H9 (cell line): ENCODE measurements at regions not wholly inside any gene's neighbourhood (a gene's known extent, or its start where the extent isn't known, plus 50 kb on each side); places are given as distances from the start of the nearest gene placed in this dataset.

Experiments used
- DNase-seq: peaks from one replicate; pipeline ENCODE4 v3.0.0-alpha.2; 2017
- H2AFZ ChIP-seq: one replicate; pipeline ENCODE4 v1.6.1; 2013; ENCODE audit warnings: mild to moderate bottlenecking, low read length, control low read depth, moderate library complexity
- H2AK5ac ChIP-seq: 2 replicates; pipeline ENCODE4 v1.6.1; 2013; ENCODE audit warnings: low read length, control low read depth, mixed read lengths; ENCODE audit not compliant: insufficient read length
- H2BK120ac ChIP-seq: one replicate; pipeline ENCODE4 v1.6.1; 2013; ENCODE audit warnings: low read depth, mild to moderate bottlenecking, low read length, control low read depth, inconsistent platforms; ENCODE audit not compliant: poor library complexity, severe bottlenecking
- H2BK12ac ChIP-seq: 2 replicates; pipeline ENCODE4 v1.6.1; 2013; ENCODE audit warnings: low read length, control low read depth, mixed read lengths, low read depth; ENCODE audit not compliant: insufficient read length
- H2BK15ac ChIP-seq: 2 replicates; pipeline ENCODE4 v1.6.1; 2013; ENCODE audit warnings: low read depth, low read length, control low read depth
- H2BK20ac ChIP-seq: one replicate; pipeline ENCODE4 v1.6.1; 2013; ENCODE audit warnings: low read depth, mild to moderate bottlenecking, low read length, control low read depth, inconsistent platforms; ENCODE audit not compliant: poor library complexity, severe bottlenecking
- H2BK5ac ChIP-seq: 2 replicates; pipeline ENCODE4 v1.6.1; 2013; ENCODE audit warnings: low read length, control low read depth, mixed read lengths; ENCODE audit not compliant: insufficient read length
- H3K14ac ChIP-seq: 2 replicates; pipeline ENCODE4 v1.6.1; 2013; ENCODE audit warnings: low read length, control low read depth; ENCODE audit not compliant: insufficient read depth
- H3K18ac ChIP-seq: 2 replicates; pipeline ENCODE4 v1.6.1; 2013; ENCODE audit warnings: low read depth, mild to moderate bottlenecking, mixed read lengths, low read length, control low read depth; ENCODE audit not compliant: insufficient read length
- H3K23ac ChIP-seq: 2 replicates; pipeline ENCODE4 v1.6.1; 2013; ENCODE audit warnings: low read length, control low read depth, mixed read lengths, low read depth; ENCODE audit not compliant: insufficient read length
- H3K23me2 ChIP-seq: 2 replicates; pipeline ENCODE4 v1.6.1; 2013; ENCODE audit warnings: low read depth, mild to moderate bottlenecking, mixed read lengths, low read length, control low read depth; ENCODE audit not compliant: insufficient read length, poor library complexity, severe bottlenecking
- H3K27ac ChIP-seq: 2 replicates; pipeline ENCODE4 v1.5.1; 2013; ENCODE audit warnings: low read length, control low read depth, mixed read lengths, low read depth; ENCODE audit not compliant: insufficient read length
- H3K27me3 ChIP-seq: 2 replicates; pipeline ENCODE4 v1.6.1; 2013; ENCODE audit warnings: low read length, control low read depth, inconsistent platforms; ENCODE audit not compliant: insufficient read depth
- H3K4ac ChIP-seq: 2 replicates; pipeline ENCODE4 v1.6.1; 2013; ENCODE audit warnings: low read depth, mild to moderate bottlenecking, control low read depth, inconsistent platforms, low read length, moderate library complexity
- H3K4me1 ChIP-seq: 2 replicates; pipeline ENCODE4 v1.6.1; 2013; ENCODE audit warnings: low read length, control low read depth, inconsistent platforms; ENCODE audit not compliant: insufficient read depth
- H3K4me2 ChIP-seq: 2 replicates; pipeline ENCODE4 v1.6.1; 2013; ENCODE audit warnings: low read length, control low read depth, mixed read lengths; ENCODE audit not compliant: insufficient read length, insufficient read depth
- H3K56ac ChIP-seq: 2 replicates; pipeline ENCODE4 v1.6.1; 2013; ENCODE audit warnings: low read depth, mild to moderate bottlenecking, mixed read lengths, low read length, control low read depth; ENCODE audit not compliant: insufficient read length
- H3K79me1 ChIP-seq: 2 replicates; pipeline ENCODE4 v1.6.1; 2013; ENCODE audit warnings: low read depth, mild to moderate bottlenecking, moderate library complexity, low read length, control low read depth, inconsistent platforms; ENCODE audit not compliant: insufficient read depth, poor library complexity, severe bottlenecking
- H3K79me2 ChIP-seq: 2 replicates; pipeline ENCODE4 v1.6.1; 2013; ENCODE audit warnings: low read length, control low read depth, inconsistent platforms; ENCODE audit not compliant: insufficient read depth
- H3K9ac ChIP-seq: 2 replicates; pipeline ENCODE4 v1.6.1; 2013; ENCODE audit warnings: low read length, control low read depth, mixed read lengths; ENCODE audit not compliant: insufficient read length; ENCODE audit errors: extremely low read depth
- H3K9me3 ChIP-seq: one replicate; pipeline ENCODE4 v1.6.1; 2013; ENCODE audit warnings: low read depth, low read length, inconsistent platforms; ENCODE audit not compliant: control insufficient read depth
- H3T11ph ChIP-seq: one replicate; pipeline ENCODE4 v1.6.1; 2013; ENCODE audit warnings: mild to moderate bottlenecking, low read length, control low read depth, inconsistent platforms
- H4K20me1 ChIP-seq: one replicate; pipeline ENCODE4 v1.6.1; 2013; ENCODE audit not compliant: control insufficient read depth, insufficient read length, insufficient read depth
- H4K5ac ChIP-seq: 2 replicates; pipeline ENCODE4 v1.6.1; 2013; ENCODE audit warnings: low read depth, mild to moderate bottlenecking, mixed read lengths, low read length, control low read depth; ENCODE audit not compliant: insufficient read length
- H4K8ac ChIP-seq: replicated peaks from 2 replicates; pipeline ENCODE4 v1.6.1; 2013; ENCODE audit warnings: low read length, control low read depth, mixed read lengths, low read depth; ENCODE audit not compliant: insufficient read length
- H4K91ac ChIP-seq: 2 replicates; pipeline ENCODE4 v1.6.1; 2013; ENCODE audit warnings: low read depth, mild to moderate bottlenecking, moderate library complexity, mixed read lengths, low read length, control low read depth; ENCODE audit not compliant: insufficient read length
- H3K27ac Mint-ChIP-seq, 3 experiments: 2 replicates in 2 of 3; 3 replicates in 1 of 3; pipeline ENCODE4 v1.8.0; 2020 to 2021; ENCODE audit warnings: mixed read lengths in 3 of 3, mild to moderate bottlenecking in 1 of 3, moderate library complexity in 1 of 3
- H3K27me3 Mint-ChIP-seq: 2 replicates; pipeline ENCODE4 v1.8.0; 2021; ENCODE audit warnings: low read depth, mild to moderate bottlenecking, moderate library complexity, mixed read lengths
- H3K36me3 Mint-ChIP-seq, 3 experiments: 2 replicates in 2 of 3; 3 replicates in 1 of 3; pipeline ENCODE4 v1.8.0; 2020 to 2021; ENCODE audit warnings: low read depth in 3 of 3, mixed read lengths in 3 of 3; ENCODE audit not compliant: insufficient read depth in 1 of 3
- H3K4me1 Mint-ChIP-seq, 2 experiments: 2 replicates each; pipeline ENCODE4 v1.8.0; 2020; ENCODE audit warnings: mixed read lengths in 2 of 2
- H3K4me3 Mint-ChIP-seq, 2 experiments: 2 replicates in 1 of 2; 3 replicates in 1 of 2; pipeline ENCODE4 v1.8.0; 2020 to 2021; ENCODE audit warnings: mild to moderate bottlenecking in 2 of 2, mixed read lengths in 2 of 2, moderate library complexity in 1 of 2
- H3K9me3 Mint-ChIP-seq, 2 experiments: 2 replicates in 1 of 2; 3 replicates in 1 of 2; pipeline ENCODE4 v1.8.0; 2020; ENCODE audit warnings: mild to moderate bottlenecking in 2 of 2, mixed read lengths in 2 of 2, moderate library complexity in 1 of 2
- CTCF ChIP-seq: fragments of 200-600 bp; sonication (generic); conservative IDR thresholded peaks from 3 replicates; pipeline ENCODE4 v1.8.0; 2021; ENCODE audit warnings: antibody characterized with exemption, mild to moderate bottlenecking

GRCh38 chr3:147620906-147621305 is 211.7 kb downstream of the ZIC1 start:
- H3K9me3 Mint-ChIP-seq, result no peaks in the 10 kb centered on the region
- H2BK12ac ChIP-seq, result no peak overlapping the region
- H3K9ac ChIP-seq, result no peak overlapping the region
- no peak overlapping the region for H2BK20ac ChIP-seq
- DNase-seq, result no peak
- no peak overlapping the region for H3K23ac ChIP-seq
- H2BK120ac ChIP-seq, result no peak overlapping the region
- no peak overlapping the region for H4K5ac ChIP-seq
- no peaks in the 10 kb centered on the region for H3K36me3 Mint-ChIP-seq
- H3K18ac ChIP-seq, result no peak overlapping the region
- H3K4me3 Mint-ChIP-seq, result no peak overlapping the region
- no peak overlapping the region for H3K4me2 ChIP-seq
- H4K91ac ChIP-seq, result no peak overlapping the region
- no peak overlapping the region for H2AK5ac ChIP-seq
- no peak for TF ChIP-seq CTCF
- H4K20me1 ChIP-seq, result no peaks in the 10 kb centered on the region
- no peaks in the 10 kb centered on the region for H3K4me1 ChIP-seq
- H3K79me1 ChIP-seq, result no peaks in the 10 kb centered on the region
- H2BK15ac ChIP-seq, result no peak overlapping the region
- no peak overlapping the region for H4K8ac ChIP-seq
- no peak overlapping the region for H3K14ac ChIP-seq
- H3K27me3 Mint-ChIP-seq, result no peaks in the 10 kb centered on the region
- no peak overlapping the region for H3T11ph ChIP-seq
- no peaks in the 10 kb centered on the region for H3K23me2 ChIP-seq
- H2AFZ ChIP-seq, result no peak overlapping the region
- H3K4ac ChIP-seq, result no peak overlapping the region
- H3K56ac ChIP-seq, result no peak overlapping the region
- H2BK5ac ChIP-seq, result no peak overlapping the region
- no peaks in the 10 kb centered on the region for H3K79me2 ChIP-seq
- H3K9me3 ChIP-seq, result no peaks in the 10 kb centered on the region
- peaks cover 0 to 14% of the 10 kb centered on the region in 2 experiments; a peak in 2 of 4 replicates for H3K4me1 Mint-ChIP-seq
- H3K27ac ChIP-seq, result no peak overlapping the region
- no peak overlapping the region for H3K27ac Mint-ChIP-seq
- H3K27me3 ChIP-seq, result no peaks in the 10 kb centered on the region
